ENCODE measurements at regions not wholly inside any gene's neighbourhood (a gene's known extent, or its start where the extent isn't known, plus 50 kb on each side); places are given as distances from the start of the nearest gene placed in this dataset.

DNA sequence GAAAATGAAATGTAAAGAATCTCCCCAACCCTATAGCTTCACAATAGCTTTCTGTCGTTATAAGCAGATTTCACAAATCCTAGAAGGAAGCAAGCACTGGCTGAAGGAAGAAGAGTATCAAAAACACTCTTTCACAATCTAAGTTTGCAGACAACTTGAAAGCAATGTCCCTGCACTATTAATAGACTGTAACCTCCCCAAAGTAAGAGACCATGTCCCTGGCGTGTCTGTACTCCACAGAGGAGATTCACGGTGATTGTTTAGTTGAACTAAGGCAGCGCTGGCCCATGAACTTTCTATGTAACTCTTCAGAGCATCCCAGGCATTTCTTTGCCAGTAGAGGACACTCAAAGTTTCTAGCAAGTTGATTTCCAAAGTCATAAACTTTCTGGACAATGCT, 128.0 kb upstream of the HNRNPA3 start:
- DNase-seq: no peak

DNA sequence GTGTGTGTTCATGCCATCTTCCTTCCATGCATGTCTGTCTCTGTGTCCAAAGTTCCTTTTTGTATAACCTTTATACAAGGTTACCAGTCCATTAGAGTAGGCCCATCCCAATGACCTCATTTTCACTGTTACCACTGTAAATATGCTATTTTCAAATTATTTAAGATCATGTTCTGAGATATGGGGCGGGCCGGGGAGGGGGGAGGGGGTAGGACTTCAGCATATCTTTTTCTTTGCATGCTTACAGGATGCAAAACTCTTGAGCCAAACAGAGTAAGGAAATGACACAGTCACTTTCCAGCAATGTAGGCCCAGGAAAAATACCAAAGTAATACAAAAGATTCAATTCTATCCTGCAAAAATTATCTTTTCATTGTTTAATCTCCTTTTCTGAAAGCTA, 124.1 kb upstream of the HNRNPA3 start:
- no peak for DNase-seq

DNA sequence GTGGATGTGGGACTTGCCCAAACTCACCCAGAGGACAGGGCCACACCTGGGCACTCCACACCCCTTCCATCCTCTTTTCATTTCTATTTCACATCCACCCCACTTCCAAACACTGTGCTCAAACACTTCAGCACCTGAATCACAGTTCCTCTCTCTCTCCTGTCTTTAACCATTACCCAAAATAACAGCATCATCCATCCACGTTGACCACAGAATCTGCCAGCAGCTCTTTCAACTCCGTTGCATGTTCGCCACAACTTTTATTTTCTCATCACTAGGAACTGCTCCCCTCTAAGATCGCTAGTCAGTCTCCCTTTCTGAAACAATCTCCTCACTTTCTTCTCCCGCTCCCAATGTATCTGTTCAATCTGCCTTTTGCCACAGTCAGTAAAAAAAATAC, 121.6 kb upstream of the HNRNPA3 start:
- DNase-seq: no peak

DNA sequence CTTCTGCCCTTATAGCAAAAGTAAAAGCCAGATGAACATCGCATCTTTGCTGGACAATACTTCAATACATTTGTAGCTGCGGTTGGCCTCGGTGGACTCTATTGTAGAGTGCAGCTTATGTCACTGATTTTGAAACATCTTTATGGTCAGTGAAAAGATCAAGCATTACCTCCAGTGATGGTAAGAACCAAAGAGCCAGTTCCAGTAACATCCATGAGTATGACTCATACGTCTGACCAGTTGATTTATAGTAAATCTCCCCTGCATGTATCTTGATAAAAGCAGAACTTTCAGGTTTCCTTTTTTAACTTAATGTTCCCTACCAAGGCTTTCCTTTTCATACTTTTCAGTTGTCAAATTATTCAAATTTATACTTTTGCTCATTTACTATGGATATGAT, 119.2 kb upstream of the HNRNPA3 start:
- no peak for DNase-seq

DNA sequence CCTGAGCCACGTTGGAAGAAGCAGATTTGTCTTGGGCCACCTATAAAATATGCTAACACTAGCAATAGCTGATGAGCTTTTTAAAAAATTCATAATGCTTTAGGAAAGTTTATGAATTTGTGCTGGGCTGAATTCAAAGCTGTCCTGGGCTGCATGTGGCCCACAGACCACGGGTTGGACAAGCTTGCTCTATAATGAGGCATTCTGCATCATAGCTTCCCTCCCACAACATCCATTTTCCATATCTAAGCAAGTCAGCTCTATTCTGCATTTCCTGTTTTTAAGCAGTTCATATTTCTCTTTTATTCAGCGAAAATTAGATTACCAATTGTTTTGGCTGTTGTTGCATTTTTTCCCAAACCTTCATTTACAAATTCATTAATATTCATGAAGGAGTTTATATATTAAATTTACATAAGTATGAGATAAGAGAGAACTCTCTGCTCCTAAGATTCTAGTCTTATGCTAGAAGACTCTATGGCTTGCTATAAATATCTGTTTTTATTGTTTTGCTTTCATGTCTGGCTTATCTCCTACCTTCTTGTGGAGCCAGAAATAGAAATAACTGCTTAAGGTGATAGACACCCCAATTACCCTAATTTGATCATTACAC, 114.5 kb upstream of the HNRNPA3 start:
- DNase-seq: no peak

DNA sequence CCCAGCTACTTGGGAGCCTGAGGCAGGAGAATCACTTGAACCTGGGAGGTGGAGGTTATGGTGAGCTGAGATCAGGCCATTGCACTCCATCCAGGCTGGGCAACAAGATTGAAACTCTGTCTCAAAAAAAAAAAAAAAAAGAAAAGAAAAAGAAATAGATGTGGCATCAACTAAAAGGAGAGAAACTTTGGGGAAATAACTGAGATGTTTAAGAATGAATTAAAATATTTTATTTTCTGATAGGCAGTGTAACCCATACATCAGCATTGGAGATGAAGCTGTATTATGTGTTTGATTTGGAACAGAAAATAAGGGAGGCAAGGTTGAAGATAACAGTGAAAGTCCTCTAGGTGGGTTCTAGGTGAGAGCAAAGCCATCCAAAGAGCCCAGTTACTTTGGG, 110.7 kb upstream of the HNRNPA3 start:
- no peak for DNase-seq

DNA sequence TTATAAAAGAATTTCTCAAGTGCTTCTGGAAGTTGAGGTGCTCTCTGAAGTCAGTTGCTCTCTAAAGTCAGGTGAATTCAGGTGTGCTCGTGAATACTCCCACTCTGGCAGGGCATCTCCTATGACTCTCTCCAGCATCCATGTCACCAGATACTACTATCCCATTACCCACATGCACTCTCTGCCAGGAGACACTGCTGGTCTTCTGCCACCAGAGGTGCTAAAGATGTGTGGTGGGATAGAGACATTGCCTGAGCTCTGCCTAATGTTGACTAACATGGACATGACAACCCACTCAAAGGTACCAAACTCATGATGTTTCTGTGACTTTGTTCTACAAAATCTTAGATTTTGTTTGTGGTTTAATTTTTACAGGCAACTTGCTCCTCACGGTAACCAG, 106.4 kb upstream of the HNRNPA3 start:
- no peak for DNase-seq

DNA sequence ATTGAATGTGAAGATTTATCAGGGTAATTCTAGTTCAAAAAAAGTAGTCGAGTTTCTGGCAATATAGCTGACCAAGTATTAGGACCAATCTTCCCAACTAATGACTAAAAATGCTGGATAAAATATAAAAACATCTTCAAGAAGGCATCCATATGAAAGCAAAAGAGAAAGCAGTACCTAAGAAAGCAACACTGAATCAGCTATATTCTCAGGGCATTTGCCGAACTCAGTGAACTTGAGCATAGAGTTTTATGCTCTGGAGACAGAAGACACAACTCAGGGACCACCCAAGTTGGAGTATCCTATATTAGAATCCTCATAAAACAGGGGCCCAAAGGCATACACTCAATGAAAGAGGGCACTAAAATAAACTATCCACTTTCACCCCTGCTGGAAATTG, 103.7 kb upstream of the HNRNPA3 start:
- DNase-seq: no peak

DNA sequence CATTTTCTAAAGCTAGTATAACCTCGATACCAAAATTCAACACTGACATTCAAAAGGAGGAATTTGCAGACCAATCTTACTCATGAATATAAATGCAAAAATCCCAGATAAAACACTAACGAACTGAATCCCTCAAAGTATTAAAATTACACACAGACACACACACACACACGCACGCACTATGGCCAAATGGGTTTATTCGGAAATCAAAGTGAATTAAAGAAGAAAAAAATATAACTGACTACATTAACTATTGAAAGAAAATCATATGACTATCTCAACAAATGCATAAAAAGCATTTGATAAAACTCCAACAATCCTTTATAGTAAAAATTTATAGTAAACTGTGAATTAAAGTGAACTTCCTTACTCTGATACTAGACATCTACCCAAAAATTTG, 97.9 kb upstream of the HNRNPA3 start:
- no peak for DNase-seq

DNA sequence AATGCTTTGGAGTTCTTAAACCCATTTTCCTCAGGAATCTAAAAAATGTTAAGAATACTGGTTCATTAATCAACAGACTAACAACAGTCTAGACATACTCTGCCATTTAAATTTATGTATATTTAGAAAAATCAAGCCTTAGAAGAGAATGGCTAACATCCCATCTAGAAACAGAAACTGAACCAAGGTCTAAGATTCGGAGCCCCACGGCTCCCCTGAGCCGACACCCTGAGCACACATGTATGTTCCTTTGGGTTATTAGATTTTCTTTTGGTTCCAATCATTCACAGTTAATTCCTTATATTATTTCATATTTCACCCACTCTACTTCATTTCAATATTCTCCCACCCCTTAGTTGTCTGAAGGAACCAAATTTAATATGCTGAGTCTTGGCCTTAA, 94.8 kb upstream of the HNRNPA3 start:
- DNase-seq: no peak

DNA sequence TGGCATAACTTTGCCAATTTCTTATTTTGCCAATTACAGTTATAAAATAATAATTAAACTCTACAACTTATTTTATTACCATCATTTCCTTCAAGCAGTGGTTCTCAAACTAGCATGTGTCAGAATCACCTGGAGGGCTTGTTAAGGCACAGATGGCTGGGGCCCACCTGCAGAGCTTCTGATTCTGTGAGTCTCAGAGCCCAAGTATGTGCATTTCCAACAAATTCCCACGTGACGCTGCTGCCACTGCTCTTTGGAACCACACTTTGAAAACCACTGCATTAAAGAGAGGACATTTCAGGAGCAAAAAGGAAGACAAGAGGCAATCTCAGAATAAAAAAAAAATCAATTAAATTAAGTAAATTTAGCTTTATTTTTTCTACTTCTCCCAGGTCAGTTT, 94.0 kb upstream of the HNRNPA3 start:
- no peak for DNase-seq

DNA sequence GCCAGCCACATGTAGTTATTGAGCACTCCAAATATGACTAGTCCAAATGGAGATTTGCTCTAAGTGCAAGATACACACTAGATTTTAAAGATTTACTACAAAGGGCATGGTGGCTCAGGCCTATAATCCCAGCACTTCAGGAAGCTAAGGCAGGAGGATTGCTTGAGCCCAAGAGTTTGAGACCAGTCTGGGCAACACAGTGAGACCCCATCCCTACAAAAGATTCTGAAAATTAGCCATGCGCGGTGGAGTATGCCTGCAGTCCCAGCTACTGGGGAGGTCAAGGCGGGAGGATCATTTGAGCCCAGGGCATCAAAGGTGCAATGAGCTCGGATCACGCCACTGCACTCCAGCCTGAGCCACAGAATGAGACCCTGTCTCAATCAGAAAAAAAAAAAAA, 93.5 kb upstream of the HNRNPA3 start:
- DNase-seq: no peak

DNA sequence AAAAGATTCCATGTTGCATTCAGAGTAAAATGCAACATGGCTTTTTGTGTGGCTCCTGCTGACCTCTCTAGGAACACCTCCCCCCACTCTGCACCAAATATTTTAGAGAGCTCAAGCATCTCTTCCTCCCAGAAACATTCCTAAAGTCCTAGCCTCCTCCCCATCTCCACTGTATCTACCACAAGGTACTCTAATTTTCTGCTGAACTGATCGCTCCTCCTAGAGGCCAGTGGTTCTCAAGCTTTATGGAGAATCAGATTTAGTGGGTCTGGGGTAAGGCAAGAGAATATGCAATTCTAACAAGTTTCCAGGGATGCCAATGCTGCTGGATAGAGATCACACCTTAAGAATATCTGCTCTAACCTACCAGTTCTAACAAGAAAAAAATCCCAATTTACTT, 89.5 kb upstream of the HNRNPA3 start:
- no peak for DNase-seq

DNA sequence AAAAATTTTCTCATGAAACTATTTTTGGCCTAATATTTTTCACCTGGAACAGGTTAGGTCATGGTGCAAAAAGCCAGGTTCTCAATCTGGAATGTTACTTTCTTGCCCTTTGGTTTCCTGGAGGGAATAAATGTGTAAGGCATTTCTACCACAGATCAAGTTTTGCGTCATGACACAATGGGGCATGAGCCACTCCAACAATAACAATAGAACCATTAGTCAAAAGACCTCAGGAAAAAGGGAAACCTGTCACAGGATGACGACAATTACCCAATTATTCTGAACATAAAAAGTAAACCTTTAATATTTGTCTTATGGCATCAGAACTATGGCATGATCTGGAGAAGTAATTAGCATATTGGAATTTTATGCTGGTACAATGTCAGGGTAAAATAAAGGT, 88.2 kb upstream of the HNRNPA3 start:
- no peak for DNase-seq

DNA sequence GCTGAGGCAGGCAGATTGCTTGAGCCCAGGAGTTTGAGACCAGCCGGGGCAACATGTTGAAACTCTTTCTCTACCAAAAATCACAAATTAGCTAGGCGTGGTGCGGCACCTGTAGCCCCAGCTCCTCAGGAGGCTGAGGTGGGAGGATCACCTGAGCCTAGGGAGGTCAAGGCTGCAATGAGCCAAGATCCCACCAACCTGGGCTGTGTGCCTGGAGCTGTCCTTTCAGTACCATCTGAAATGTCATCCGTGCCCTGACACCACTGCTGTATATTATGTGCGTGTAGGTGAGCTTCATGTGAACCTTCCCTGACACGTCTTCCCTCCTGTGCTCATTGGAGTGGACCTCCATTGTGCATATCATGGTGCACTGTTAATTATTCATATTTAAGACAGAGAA, 84.8 kb upstream of the HNRNPA3 start:
- no peak for DNase-seq

DNA sequence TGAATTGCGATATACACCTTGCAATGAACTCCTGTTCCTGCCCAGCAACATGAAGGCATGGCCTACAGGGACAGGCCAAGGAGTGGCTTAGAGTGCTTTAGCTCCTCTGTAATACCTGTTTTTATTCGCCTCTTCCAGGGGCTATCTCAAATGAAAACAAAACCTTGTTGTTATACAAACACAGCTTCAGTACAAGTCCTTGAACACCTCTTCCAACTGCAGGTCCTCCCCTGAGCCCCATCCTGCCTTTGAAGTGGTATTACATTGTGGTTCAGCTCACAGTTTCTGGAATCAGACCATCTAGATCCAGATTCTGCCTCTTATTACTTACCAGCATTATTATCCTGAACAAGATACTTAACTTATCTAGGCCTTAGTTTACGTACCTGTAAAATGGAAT, 83.0 kb upstream of the HNRNPA3 start:
- DNase-seq: no peak

DNA sequence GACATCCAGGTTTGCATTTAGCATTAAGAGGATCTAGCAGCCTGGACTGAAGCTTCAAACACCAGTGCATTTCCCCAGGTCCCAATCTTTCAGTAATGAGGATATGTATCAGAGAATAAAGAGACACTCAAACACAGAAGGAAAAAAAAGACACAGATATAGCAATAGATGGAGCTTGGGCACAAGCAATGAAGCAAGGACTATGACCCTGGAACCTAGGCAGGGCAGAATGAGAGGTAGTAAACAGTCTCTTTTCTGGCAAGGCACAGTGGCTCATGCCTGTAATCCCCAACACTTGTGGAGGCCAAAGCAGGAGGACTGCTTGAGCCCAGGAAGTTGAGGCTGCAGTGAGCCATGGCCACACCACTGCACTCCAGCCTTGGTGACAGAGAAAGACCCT, 80.7 kb upstream of the HNRNPA3 start:
- no peak for DNase-seq

DNA sequence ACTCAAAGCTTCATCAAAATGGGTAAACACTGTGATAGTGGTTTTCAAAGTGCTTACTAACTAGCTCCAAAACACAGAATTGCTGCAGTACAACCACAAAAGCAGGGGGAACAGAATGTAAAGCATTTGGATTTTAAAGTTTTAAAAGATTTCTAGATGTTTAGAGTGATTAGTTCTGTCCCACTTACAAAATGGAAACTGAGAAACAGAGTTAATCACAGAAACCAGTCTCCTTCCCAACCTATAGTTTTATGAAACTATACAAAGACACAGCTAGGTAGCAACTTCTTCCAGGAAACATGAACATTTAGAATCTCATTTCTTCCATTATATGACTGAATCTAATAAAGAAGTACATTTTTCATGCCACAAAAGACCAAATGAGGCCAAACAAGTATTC, 73.8 kb upstream of the HNRNPA3 start:
- no peak for DNase-seq

DNA sequence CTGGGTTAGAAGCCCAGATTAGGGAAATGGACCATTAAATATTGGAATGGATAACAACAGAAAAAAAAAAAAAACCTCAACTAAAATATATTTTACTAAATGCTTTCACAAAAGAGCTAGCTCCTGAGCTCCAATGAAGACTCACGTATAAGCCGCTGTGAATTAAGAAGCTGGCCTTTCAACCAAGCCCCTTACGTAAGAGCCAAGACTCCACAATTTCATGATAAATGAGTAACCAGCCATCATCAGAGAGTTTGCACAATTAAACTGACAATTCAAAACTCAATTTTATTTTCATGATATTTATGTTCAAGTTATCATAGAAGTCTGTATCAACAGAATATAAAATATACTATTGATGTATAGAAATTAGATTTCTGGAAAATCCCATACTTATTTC, 70.7 kb upstream of the HNRNPA3 start:
- no peak for DNase-seq

DNA sequence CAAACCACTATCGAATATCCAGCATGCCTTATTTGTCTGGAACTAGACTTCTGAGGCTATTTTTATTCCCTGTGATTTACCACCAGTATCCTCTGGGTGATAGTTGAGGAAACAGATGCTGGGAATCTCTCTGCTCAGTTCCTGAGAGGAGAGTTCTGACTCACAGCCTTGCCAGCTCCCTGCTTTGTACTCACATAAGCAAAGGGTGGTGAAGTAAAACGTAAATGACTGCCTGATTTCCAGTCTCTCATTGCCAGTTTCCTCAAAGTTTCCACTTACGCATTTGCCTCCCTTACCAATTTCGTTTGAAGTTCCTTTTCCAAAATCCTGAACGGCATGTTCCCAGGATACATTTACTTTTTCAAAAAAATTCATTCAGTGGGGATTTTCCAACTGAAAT, 69.2 kb upstream of the HNRNPA3 start:
- no peak for DNase-seq

DNA sequence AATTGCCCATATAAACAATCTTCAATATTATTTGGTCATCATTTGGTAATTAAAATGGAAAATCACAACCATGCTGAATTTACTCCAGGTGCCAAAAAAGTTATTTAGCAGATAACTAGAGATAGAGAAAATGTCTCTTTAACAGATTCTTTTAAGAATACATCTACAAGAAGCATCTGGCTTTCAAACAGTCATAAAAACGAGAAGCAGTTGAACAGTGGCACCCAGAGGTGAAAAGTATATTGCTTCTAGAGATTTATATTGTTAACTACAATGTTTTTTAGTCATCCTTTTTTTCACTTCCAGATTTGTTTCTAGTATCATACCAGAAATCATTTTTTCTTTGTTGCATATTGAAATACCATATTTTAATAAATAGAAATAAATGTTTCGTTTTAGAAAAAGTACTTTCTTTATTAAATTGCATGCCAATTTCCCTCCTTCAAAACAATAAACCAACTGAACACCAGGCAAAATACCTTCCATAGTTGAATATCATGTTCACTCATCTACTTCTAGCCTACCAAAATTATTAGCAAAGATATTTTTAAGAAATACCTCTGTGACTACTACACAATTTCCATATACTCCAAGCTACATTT, 65.4 kb upstream of the HNRNPA3 start:
- DNase-seq: peak; percentile 18

DNA sequence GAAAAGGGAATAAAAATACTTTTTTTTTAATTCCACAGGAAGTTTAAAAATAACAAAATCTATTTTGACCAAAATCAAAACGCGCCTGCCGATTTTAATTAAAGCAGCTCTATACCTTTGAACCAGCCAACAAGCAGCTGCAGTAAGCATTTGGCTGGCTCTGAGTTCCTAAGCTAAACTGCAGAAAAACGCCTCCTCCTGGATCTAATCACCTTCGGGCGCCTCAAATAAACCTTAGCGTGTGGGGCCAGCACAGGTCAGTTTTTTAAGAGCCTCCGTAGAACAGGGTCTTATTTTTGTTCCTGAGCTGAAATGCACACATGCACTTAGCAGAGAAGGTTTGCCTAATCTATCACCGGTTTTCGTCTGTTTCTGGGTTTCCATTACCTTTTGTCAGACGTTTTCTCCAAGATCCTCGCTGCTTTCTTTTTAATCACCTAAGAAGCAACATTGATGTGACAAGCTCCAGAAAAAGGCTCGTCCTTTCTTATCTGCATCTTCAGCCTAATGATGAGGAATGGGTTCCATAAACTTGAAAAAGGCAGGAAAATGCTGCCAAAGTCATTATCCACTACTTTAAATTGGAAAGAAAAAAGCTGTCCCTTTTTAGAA, 64.7 kb upstream of the HNRNPA3 start:
- no peak for DNase-seq

DNA sequence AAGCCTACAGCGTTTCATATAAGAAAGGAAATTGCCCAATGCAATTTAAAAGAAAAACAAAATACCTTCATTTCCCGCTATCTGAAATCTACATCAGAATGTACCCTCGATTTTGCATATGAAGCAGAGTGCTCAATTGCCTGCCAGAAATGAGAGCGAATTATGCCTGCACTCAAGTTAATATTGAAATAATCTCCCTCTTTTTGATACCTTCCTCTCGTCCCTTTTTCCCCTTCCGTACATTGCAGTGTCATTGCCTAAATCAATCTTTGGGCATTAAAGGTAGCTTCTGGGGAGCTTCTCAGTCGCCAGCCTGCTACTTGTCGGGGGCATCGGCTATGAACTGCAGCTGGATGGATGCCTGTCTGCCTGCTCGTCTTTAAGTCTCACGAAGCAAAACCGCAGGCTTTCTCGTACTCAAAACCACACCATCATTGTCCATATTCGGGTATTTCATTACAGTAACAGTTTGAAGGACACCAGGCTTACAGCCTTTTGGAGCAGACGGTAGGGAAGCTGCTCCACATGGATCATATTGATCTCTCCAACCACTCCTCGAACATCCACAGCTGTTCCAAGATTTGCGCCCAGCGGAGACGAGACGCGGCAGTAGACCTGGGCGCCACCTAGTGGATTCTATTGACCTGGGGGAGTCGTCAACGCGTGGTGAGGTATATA, 64.0 kb upstream of the HNRNPA3 start:
- peak; percentile 82 for DNase-seq

DNA sequence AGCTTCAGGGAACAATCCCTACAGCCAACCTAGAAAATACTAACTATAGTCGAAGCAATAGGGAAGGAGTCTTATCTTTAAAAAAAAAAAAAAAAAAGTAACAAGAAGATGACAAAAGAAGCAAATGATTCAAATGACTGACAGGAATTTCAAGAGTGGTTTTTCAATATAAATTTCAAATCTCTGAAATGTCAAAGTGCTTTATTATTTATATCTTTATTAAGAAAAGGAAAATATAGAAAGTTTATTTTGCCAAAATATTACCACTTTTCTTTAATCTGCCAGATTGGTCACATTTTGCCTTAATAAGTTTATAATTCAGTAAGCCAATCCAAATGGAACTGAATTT, 63.5 kb upstream of the HNRNPA3 start:
- no peak for DNase-seq

DNA sequence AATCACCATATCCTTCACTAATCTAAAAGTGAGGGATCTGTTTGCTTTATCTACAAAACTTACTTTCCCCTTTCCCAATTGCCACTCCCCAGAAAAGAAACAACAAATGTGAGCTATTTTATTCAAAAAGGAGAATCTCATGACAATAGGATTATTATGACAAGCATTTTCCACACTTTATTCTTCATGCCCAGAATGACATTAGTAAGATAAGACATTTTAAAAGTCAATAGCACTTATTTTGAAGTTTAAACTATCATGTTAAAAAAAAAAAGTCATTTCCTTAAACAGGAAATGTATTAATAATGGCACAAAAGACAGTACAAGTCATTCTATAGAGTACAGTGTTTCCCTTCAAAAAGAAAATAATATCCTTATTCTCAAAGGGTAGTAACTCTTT, 58.8 kb upstream of the HNRNPA3 start:
- DNase-seq: no peak

Data from CD4-positive, alpha-beta T cell treated with Interleukin-17A for 4 hours (primary cell).